ENCODE measurements at regions not wholly inside any gene's neighbourhood (a gene's known extent, or its start where the extent isn't known, plus 50 kb on each side); places are given as distances from the start of the nearest gene placed in this dataset.

GRCh38 chr9:7229571-7229970, 471.8 kb downstream of the KDM4C start:
- DNase-seq = no peak

DNA sequence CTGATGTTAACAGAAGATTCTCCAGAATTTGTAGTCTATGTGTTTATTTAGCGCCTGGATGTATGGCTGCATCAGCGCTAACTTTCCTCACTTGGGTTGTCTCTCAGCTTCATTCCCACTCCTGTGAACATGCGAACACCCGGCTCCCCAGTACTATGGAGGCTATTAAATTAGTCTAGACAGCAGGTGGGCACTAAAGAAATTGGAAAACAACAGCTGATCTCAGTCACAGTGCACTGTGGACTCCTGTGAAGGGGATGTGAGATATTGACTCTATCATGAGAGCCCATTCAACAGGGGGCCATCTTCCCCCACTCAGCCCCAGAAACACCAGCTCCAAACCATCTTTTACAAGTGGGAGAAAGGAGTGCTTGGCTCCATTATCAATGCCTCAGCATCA, 471.0 kb downstream of the KDM4C start:
- DNase-seq = no peak

DNA sequence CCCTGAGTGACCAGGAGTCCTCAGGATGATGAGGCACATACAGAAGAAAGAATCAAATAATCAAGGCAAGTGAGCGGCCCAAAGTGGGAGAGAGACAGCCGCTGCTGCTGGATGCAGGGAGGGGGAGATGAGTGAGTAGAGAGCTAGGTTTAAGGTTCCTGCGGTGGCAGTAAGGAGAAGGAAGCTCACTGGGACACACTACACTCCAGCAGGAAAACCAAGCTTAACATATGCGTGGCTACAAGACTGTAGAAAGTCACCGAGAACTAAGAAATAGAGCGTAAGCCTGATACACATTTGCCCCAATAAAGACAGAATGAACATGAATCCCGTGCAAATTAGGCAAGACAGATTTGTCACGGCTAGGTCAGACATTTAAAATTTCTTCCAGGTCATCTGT, 470.2 kb downstream of the KDM4C start:
- no peak for DNase-seq

- DNase-seq = no peak
Measured at GRCh38 chr9:7226007-7226640, 468.4 kb downstream of the KDM4C start.

Data from stimulated activated CD4-positive, alpha-beta T cell treated with anti-CD3 and anti-CD28 coated beads, Interleukin-4, amount 100 ng/mL, for 4 hours (primary cell).